Thyroid gland (tissue), 4 donors: ENCODE measurements at regions not wholly inside any gene's neighbourhood (a gene's known extent, or its start where the extent isn't known, plus 50 kb on each side); places are given as distances from the start of the nearest gene placed in this dataset.
"Not testable (repeated sequence)": the region's sequence is repeated elsewhere in the genome, so short reads cannot be mapped to it uniquely, and the experiment has no call there.

Experiments used
- DNase-seq, 2 donors: peaks; one replicate each; pipeline ENCODE4 v3.0.0-alpha.2; 2019
- H3K27ac ChIP-seq, 3 donors: fragments of 200-600 bp; sonication (generic); 1 replicate in 2 of 3; 2 replicates in 1 of 3; pipeline ENCODE4 v1.5.1; 2016 to 2019; ENCODE audit warnings: mild to moderate bottlenecking in 1 of 3, moderate library complexity in 1 of 3
- H3K27me3 ChIP-seq: fragments of 200-600 bp; sonication (generic); one replicate; pipeline ENCODE4 v1.5.1; 2019
- H3K36me3 ChIP-seq, 2 donors: fragments of 200-600 bp; sonication (generic); one replicate each; pipeline ENCODE4 v1.5.1; 2016 to 2019
- H3K4me1 ChIP-seq, 2 donors: fragments of 200-600 bp; sonication (generic); one replicate each; pipeline ENCODE4 v1.5.1; 2017 to 2019
- H3K4me3 ChIP-seq, 3 donors: fragments of 200-600 bp; sonication (generic); replicated peaks in 1 of 3; 1 replicate in 2 of 3; 2 replicates in 1 of 3; pipeline ENCODE4 v1.5.1; 2016; ENCODE audit warnings: mild to moderate bottlenecking in 1 of 3
- H3K9me3 ChIP-seq: fragments of 200-600 bp; sonication (generic); one replicate; pipeline ENCODE4 v1.5.1; 2017
- POLR2A ChIP-seq, 2 donors: fragments of 450-650 bp; IDR thresholded peaks; one replicate each; pipeline ENCODE4 v1.6.1; 2017; ENCODE audit warnings: antibody characterized with exemption in 2 of 2, mild to moderate bottlenecking in 2 of 2, moderate library complexity in 1 of 2
- WGBS, 2 donors: methylation state at CpG; one replicate each; pipeline ENCODE4 v1.1.5; 2017; 5-methylcytosine and 5-hydroxymethylcytosine counted together
- intact Hi-C: fragments of 100-400 bp; cut with DNase I; formaldehyde crosslinking; loops from one replicate; pipeline ENCODE4 v1.15.1; 2023
- TF ChIP-seq, protein P1 (sequence below), 6 experiments: fragments of 200-600 bp in 3 of 6; fragments of 450-650 bp in 3 of 6; sonication (generic) in 3 of 6; IDR thresholded peaks; one replicate each; pipeline ENCODE4 v1.5.1; 2016 to 2019; ENCODE audit warnings: antibody characterized with exemption in 6 of 6, mild to moderate bottlenecking in 2 of 6, inconsistent platforms in 1 of 6, moderate library complexity in 1 of 6

DNA sequence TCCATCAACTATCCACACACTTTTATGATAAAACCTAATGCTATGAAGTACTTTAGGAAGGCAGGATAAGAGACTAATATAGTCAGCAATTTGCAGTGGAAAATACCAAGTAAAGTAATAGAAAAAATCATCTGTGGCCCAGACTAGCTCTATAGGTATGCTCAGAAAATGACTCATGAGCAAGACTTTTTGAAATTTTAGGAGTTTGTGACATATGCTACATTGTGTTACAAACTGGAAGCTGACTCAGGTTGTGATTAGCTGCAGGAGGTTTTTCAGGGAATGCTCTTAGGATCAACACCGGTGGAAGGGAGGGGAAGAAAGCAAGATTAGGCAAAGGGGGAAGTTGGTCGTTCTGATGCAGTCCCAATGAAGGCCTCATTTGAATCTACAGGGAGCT, 56.1 kb downstream of the FEZF1 start:
- intact Hi-C loops: no loop called here
- H3K9me3 ChIP-seq: no peaks in the 10 kb centered on the region

DNA sequence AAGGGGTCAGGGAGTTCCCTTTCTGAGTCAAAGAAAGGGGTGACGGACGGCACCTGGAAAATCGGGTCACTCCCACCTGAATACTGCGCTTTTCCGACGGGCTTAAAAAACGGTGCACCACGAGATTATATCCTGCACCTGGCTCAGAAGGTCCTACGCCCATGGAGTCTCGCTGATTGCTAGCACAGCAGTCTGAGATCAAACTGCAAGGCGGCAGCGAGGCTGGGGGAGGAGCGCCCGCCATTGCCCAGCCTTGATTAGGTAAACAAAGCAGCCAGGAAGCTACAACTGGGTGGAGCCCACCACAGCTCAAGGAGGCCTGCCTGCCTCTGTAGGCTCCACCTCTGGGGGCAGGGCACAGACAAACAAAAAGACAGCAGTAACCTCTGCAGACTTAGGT, 65.8 kb downstream of the FEZF1 start:
- 92 to 95% methylated on average over 14 of the region's 14 CpGs for WGBS, 2 donors
- H3K4me1 ChIP-seq, DNase-seq, H3K4me3 ChIP-seq, intact Hi-C loops, H3K27me3 ChIP-seq, H3K36me3 ChIP-seq, H3K9me3 ChIP-seq, H3K27ac ChIP-seq: not testable (repeated sequence)

More for the DNA sequence above, 56.1 kb downstream of the FEZF1 start:
- no peak for DNase-seq
- 49 to 52% methylated on average over 2 of the region's 2 CpGs for WGBS, 2 donors
- H3K4me3 ChIP-seq: no peak overlapping the region
- no peak overlapping the region for H3K27ac ChIP-seq
- no peaks in the 10 kb centered on the region for H3K4me1 ChIP-seq
- H3K27me3 ChIP-seq: no peaks in the 10 kb centered on the region
- TF ChIP-seq POLR2A (IDR thresholded peaks at IDR 0.05): no peak
- TF ChIP-seq, protein P1, sequence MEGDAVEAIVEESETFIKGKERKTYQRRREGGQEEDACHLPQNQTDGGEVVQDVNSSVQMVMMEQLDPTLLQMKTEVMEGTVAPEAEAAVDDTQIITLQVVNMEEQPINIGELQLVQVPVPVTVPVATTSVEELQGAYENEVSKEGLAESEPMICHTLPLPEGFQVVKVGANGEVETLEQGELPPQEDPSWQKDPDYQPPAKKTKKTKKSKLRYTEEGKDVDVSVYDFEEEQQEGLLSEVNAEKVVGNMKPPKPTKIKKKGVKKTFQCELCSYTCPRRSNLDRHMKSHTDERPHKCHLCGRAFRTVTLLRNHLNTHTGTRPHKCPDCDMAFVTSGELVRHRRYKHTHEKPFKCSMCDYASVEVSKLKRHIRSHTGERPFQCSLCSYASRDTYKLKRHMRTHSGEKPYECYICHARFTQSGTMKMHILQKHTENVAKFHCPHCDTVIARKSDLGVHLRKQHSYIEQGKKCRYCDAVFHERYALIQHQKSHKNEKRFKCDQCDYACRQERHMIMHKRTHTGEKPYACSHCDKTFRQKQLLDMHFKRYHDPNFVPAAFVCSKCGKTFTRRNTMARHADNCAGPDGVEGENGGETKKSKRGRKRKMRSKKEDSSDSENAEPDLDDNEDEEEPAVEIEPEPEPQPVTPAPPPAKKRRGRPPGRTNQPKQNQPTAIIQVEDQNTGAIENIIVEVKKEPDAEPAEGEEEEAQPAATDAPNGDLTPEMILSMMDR (IDR thresholded peaks at IDR 0.05): no peak
- H3K36me3 ChIP-seq: no peaks in the 10 kb centered on the region

GRCh38 chr7:122238297-122238696, 66.3 kb downstream of the FEZF1 start:
- H3K27ac ChIP-seq, H3K27me3 ChIP-seq, H3K4me3 ChIP-seq, DNase-seq, H3K4me1 ChIP-seq, H3K9me3 ChIP-seq, H3K36me3 ChIP-seq, intact Hi-C loops: not testable (repeated sequence)
- WGBS, 2 donors: 94 to 97% methylated on average over 13 of the region's 13 CpGs

DNA sequence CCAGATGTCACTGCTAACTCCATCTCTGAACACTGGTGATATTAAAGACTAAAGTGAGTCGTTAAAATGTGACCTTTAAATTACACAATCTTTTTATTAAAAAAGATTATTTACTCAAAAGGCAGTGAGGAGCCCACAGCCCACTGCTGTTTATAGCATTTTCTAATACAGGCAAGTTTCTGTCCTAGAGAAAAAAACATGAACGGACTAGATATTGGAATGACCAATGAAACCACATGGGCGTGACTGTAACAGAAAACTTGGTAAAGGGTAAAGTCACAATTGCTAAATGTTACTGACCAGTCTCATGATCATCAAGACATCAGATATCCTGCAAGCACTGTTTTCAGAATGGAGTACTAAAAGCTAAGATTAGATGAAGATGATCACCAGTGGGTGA, 78.7 kb downstream of the FEZF1 start:
- Histone ChIP-seq H3K36me3 (no peaks in the 10 kb centered on the region), H3K9me3 (no peaks in the 10 kb centered on the region), H3K4me1 (no peaks in the 10 kb centered on the region), H3K27me3 (no peaks in the 10 kb centered on the region), H3K27ac (no peak overlapping the region), H3K4me3 (no peak overlapping the region)
- 77 to 89% methylated on average over 3 of the region's 3 CpGs for WGBS, 2 donors
- intact Hi-C loops: no loop called here
- TF ChIP-seq POLR2A (IDR thresholded peaks at IDR 0.05): no peak
- TF ChIP-seq, protein P1 (IDR thresholded peaks at IDR 0.05): no peak
- no peak for DNase-seq

DNA sequence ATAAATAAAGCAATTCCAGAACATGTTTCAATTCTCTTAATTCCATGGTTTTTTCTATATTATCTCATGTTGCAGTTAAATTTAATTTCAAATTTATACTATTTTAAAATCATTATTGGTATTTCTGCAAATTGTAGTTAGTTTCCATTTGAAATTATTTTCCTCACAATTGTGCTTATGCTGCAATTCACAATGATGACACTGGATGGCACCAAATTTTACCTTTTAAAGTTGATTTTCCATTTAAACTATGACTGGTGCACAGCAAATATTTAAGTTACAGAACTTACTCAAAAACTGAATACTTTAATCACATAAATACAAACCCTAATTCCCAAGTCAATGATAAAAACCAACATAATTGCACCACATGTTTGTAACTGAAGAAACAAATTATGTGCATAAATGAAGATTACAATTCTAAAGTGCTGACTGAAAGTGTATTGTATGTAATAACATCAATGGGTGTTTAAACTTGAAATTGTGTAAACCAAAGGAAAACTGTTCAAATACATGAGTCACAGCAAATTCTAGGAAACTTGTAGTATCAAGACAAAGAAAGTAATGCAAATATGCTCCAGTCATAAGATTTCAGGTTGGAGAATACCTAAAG, 75.3 kb upstream of the AASS start:
- no peaks in the 10 kb centered on the region for H3K27me3 ChIP-seq
- no peak for DNase-seq
- H3K4me3 ChIP-seq: no peak overlapping the region
- H3K36me3 ChIP-seq: no peaks in the 10 kb centered on the region
- TF ChIP-seq, protein P1 (IDR thresholded peaks at IDR 0.05): peak; percentile 22 to 79 (median 60)
- no peak for TF ChIP-seq POLR2A (IDR thresholded peaks at IDR 0.05)
- no peaks in the 10 kb centered on the region for H3K4me1 ChIP-seq
- no peaks in the 10 kb centered on the region for H3K9me3 ChIP-seq
- intact Hi-C loops: loop anchor here (5.0 kb wide), 1 partner anchor 313 kb away; no protein-coding TSS in a partner anchor
- H3K27ac ChIP-seq: no peak overlapping the region

DNA sequence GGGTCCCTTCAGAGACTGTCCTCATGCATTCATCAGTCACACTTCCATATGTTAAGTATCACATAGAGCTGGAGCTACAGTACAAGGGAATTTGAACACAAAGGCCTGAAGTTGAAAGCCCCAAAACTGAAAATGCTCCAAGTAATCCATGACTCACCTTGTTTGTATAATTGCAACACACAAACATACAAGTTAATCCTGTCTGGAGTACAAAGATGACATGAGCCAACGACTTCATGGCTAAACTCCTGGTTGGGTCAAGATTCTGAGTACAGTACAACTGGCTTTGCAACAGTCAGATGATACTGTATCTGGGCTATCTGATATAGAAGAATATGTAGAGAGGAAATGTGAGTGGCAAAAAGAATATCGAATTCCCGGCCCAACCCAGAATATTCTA, 73.1 kb upstream of the AASS start:
- Histone ChIP-seq H3K4me1 (no peaks in the 10 kb centered on the region), H3K4me3 (no peak overlapping the region), H3K9me3 (no peaks in the 10 kb centered on the region), H3K27ac (no peak overlapping the region), H3K27me3 (no peaks in the 10 kb centered on the region), H3K36me3 (no peaks in the 10 kb centered on the region)
- DNase-seq: no peak
- WGBS, 2 donors: 62 to 64% methylated on average over 3 of the region's 3 CpGs
- intact Hi-C loops: loop anchor here (5.0 kb wide), 1 partner anchor 315 kb away; no protein-coding TSS in a partner anchor
- TF ChIP-seq, protein P1 (IDR thresholded peaks at IDR 0.05): no peak
- no peak for TF ChIP-seq POLR2A (IDR thresholded peaks at IDR 0.05)
